Stimulated activated naive CD8-positive, alpha-beta T cell treated with anti-CD3 and anti-CD28 coated beads, Interleukin-15, Interleukin-2, amounts not matched to agents 100 U/mL and 50 U/mL, for 24 hours (primary cell): ENCODE measurements at regions not wholly inside any gene's neighbourhood (a gene's known extent, or its start where the extent isn't known, plus 50 kb on each side); places are given as distances from the start of the nearest gene placed in this dataset.
"Not testable (repeated sequence)": the region's sequence is repeated elsewhere in the genome, so short reads cannot be mapped to it uniquely, and the experiment has no call there.

Experiments used
- ATAC-seq: fragments of 150-1000 bp; cut with Tn5 transposase; one replicate; pipeline ENCODE4 v1.10.0; 2021
- DNase-seq: peaks from one replicate; pipeline ENCODE4 v3.0.0; 2021

GRCh38 chr13:86425170-86425815 lies 626.1 kb upstream of the SLITRK6 start:
- no peak for DNase-seq
- ATAC-seq, result no peak

- ATAC-seq, result no peak
These were observed 627.2 kb upstream of the SLITRK6 start for GRCh38 chr13:86426437-86426836.

GRCh38 chr13:86429756-86430155 lies 630.5 kb upstream of the SLITRK6 start:
- no peak for ATAC-seq
- DNase-seq, result no peak

More at GRCh38 chr13:86426437-86426836, 627.2 kb upstream of the SLITRK6 start:
- DNase-seq, result no peak

- ATAC-seq (no peak), DNase-seq (no peak)
These were observed 638.8 kb upstream of the SLITRK6 start for GRCh38 chr13:86438034-86438433.

- ATAC-seq, result no peak
- no peak for DNase-seq
These were observed 646.0 kb upstream of the SLITRK6 start for GRCh38 chr13:86445206-86445605.

- DNase-seq (no peak), ATAC-seq (no peak)
These were observed 646.5 kb upstream of the SLITRK6 start for GRCh38 chr13:86445672-86446071.

- DNase-seq, result no peak
These were observed 647.1 kb upstream of the SLITRK6 start for GRCh38 chr13:86446311-86446710.

GRCh38 chr13:86447479-86447878 lies 648.3 kb upstream of the SLITRK6 start:
- DNase-seq, result no peak
- ATAC-seq, result no peak

More at GRCh38 chr13:86446311-86446710, 647.1 kb upstream of the SLITRK6 start:
- ATAC-seq, result no peak

- ATAC-seq, result no peak
- DNase-seq, result no peak
These were observed 662.8 kb upstream of the SLITRK6 start for GRCh38 chr13:86462011-86462410.

- ATAC-seq (no peak), DNase-seq (no peak)
These were observed 665.0 kb upstream of the SLITRK6 start for GRCh38 chr13:86464193-86464592.

- ATAC-seq, result no peak
- DNase-seq, result no peak
These were observed 675.8 kb upstream of the SLITRK6 start for GRCh38 chr13:86474971-86475370.

GRCh38 chr13:86476656-86477055 lies 677.4 kb upstream of the SLITRK6 start:
- DNase-seq (no peak), ATAC-seq (no peak)

- ATAC-seq (no peak), DNase-seq (no peak)
These were observed 687.4 kb upstream of the SLITRK6 start for GRCh38 chr13:86486582-86486981.

GRCh38 chr13:86491121-86491520 lies 691.9 kb upstream of the SLITRK6 start:
- ATAC-seq, result no peak
- no peak for DNase-seq

- ATAC-seq, DNase-seq: not testable (repeated sequence)
These were observed 702.7 kb upstream of the SLITRK6 start for GRCh38 chr13:86501931-86502330.

- DNase-seq (no peak), ATAC-seq (no peak)
These were observed 711.6 kb upstream of the SLITRK6 start for GRCh38 chr13:86510792-86511191.

- no peak for DNase-seq
- ATAC-seq, result no peak
These were observed 742.2 kb upstream of the SLITRK6 start for GRCh38 chr13:86541461-86541860.

- DNase-seq (no peak), ATAC-seq (no peak)
These were observed 754.8 kb upstream of the SLITRK6 start for GRCh38 chr13:86554066-86554465.

GRCh38 chr13:86559901-86560300 lies 760.7 kb upstream of the SLITRK6 start:
- no peak for DNase-seq
- ATAC-seq, result no peak

GRCh38 chr13:86562866-86563265 lies 763.6 kb upstream of the SLITRK6 start:
- ATAC-seq (no peak), DNase-seq (no peak)

- ATAC-seq, result no peak
- DNase-seq, result no peak
These were observed 764.1 kb upstream of the SLITRK6 start for GRCh38 chr13:86563308-86563707.

- no peak for ATAC-seq
- no peak for DNase-seq
These were observed 767.9 kb upstream of the SLITRK6 start for GRCh38 chr13:86567119-86567518.

GRCh38 chr13:86569119-86569518 lies 769.9 kb upstream of the SLITRK6 start:
- no peak for DNase-seq
- no peak for ATAC-seq

GRCh38 chr13:86569974-86570373 lies 770.8 kb upstream of the SLITRK6 start:
- DNase-seq (no peak), ATAC-seq (no peak)

GRCh38 chr13:86572115-86572514 lies 772.9 kb upstream of the SLITRK6 start:
- DNase-seq (no peak), ATAC-seq (no peak)
